SK-N-SH (cell line): ENCODE measurements at regions not wholly inside any gene's neighbourhood (a gene's known extent, or its start where the extent isn't known, plus 50 kb on each side); places are given as distances from the start of the nearest gene placed in this dataset.

Experiments
- CTCF ChIA-PET: fragments of 300-600, 350-600 bp; formaldehyde crosslinking; extraction: SDS; loops from one replicate; lab custom pipeline; 2021; lab: Yijun Ruan, JAX
- POLR2A ChIA-PET: fragments of 350-600 bp; sonication (Branson Sonifier 250); formaldehyde crosslinking; extraction: SDS; loops from one replicate; lab custom pipeline; 2020; ENCODE audit warnings: antibody characterized with exemption, inconsistent platforms; lab: Yijun Ruan, JAX
- DNase-seq: peaks from one replicate; pipeline ENCODE4 v3.0.0; 2012
- H2AFZ ChIP-seq: fragments of 200-600 bp; sonication (generic); 2 replicates; pipeline ENCODE4 v1.8.1; 2016; ENCODE audit warnings: antibody characterized with exemption, mild to moderate bottlenecking, low read depth
- H3F3A ChIP-seq: fragments of 200-600 bp; sonication (generic); replicated peaks from 2 replicates; pipeline ENCODE3; 2016; ENCODE audit warnings: antibody characterized with exemption, mild to moderate bottlenecking; ENCODE audit not compliant: insufficient read depth
- H3K27ac ChIP-seq, 2 experiments: fragments of 200-500 bp in 1 of 2; fragments of 200-600 bp in 1 of 2; sonication (Bioruptor generic) in 1 of 2; sonication (generic), shearing (Covaris generic) in 1 of 2; 2 replicates each; pipeline versions ENCODE4 v1.5.1 to v1.6.1; 2014 to 2016; ENCODE audit warnings: low read depth in 2 of 2, inconsistent platforms in 1 of 2, low read length in 1 of 2, mild to moderate bottlenecking in 1 of 2, mixed read lengths in 1 of 2
- H3K27me3 ChIP-seq: fragments of 200-600 bp; sonication (generic), shearing (Covaris generic); 2 replicates; pipeline ENCODE4 v1.6.1; 2016; ENCODE audit warnings: mixed run types; ENCODE audit not compliant: insufficient read depth
- H3K36me3 ChIP-seq, 2 experiments: fragments of 200-500 bp in 1 of 2; fragments of 200-600 bp in 1 of 2; sonication (Bioruptor generic) in 1 of 2; sonication (generic) in 1 of 2; replicated peaks in 1 of 2; 2 replicates each; pipeline versions ENCODE3 to v1.5.1; 2014 to 2016; ENCODE audit warnings: low read length in 1 of 2, mild to moderate bottlenecking in 1 of 2; ENCODE audit not compliant: insufficient read depth in 2 of 2, control insufficient read depth in 1 of 2
- H3K4me1 ChIP-seq, 2 experiments: fragments of 200-500 bp in 1 of 2; fragments of 200-600 bp in 1 of 2; sonication (Bioruptor generic) in 1 of 2; sonication (generic), shearing (Covaris generic) in 1 of 2; 2 replicates each; pipeline versions ENCODE4 v1.5.1 to v1.6.1; 2014 to 2016; ENCODE audit warnings: low read depth in 1 of 2, low read length in 1 of 2, mixed run types in 1 of 2; ENCODE audit not compliant: insufficient read depth in 2 of 2, control insufficient read depth in 1 of 2
- H3K4me2 ChIP-seq: fragments of 200-600 bp; sonication (generic), shearing (Covaris generic); 2 replicates; pipeline ENCODE4 v1.6.1; 2017; ENCODE audit warnings: mixed run types
- H3K4me3 ChIP-seq, 2 experiments: fragments of 200-500 bp in 1 of 2; fragments of 200-600 bp in 1 of 2; sonication (Bioruptor generic) in 1 of 2; sonication (generic), shearing (Covaris generic) in 1 of 2; 2 replicates each; pipeline versions ENCODE4 v1.5.1 to v1.8.1; 2014 to 2016; ENCODE audit warnings: low read depth in 2 of 2, inconsistent platforms in 1 of 2, low read length in 1 of 2, mild to moderate bottlenecking in 1 of 2, mixed read lengths in 1 of 2, moderate library complexity in 1 of 2
- H3K79me2 ChIP-seq: fragments of 200-600 bp; sonication (generic); 2 replicates; pipeline ENCODE4 v1.8.1; 2017; ENCODE audit warnings: mild to moderate bottlenecking; ENCODE audit not compliant: insufficient read depth
- H3K9ac ChIP-seq: fragments of 200-600 bp; sonication (generic); 2 replicates; pipeline ENCODE4 v1.6.1; 2017; ENCODE audit warnings: mixed run types
- H3K9me2 ChIP-seq: fragments of 200-600 bp; sonication (generic); 2 replicates; pipeline ENCODE4 v1.6.1; 2017; ENCODE audit warnings: mixed run types
- H3K9me3 ChIP-seq: fragments of 200-600 bp; sonication (generic); 2 replicates; pipeline ENCODE4 v1.6.1; 2017; ENCODE audit warnings: mixed run types, mild to moderate bottlenecking, moderate library complexity
- H4K20me1 ChIP-seq: fragments of 200-600 bp; sonication (generic); 2 replicates; pipeline ENCODE4 v1.6.1; 2017; ENCODE audit warnings: mild to moderate bottlenecking, mixed run types; ENCODE audit not compliant: insufficient read depth
- EP300 ChIP-seq, 2 experiments: IDR thresholded peaks; 2 replicates each; pipeline versions ENCODE4 v1.4.0 to v1.6.1; 2012; ENCODE audit warnings: borderline replicate concordance in 1 of 2, low read depth in 1 of 2, low read length in 1 of 2
- FOXJ3 ChIP-seq: sonication (generic); formaldehyde crosslinking; IDR thresholded peaks from 2 replicates; pipeline ENCODE4 v1.5.1; 2020; ENCODE audit warnings: mild to moderate bottlenecking, missing genetic modification reagents
- FOXM1 ChIP-seq: IDR thresholded peaks from 2 replicates; pipeline ENCODE4 v1.4.0; 2012; ENCODE audit warnings: low read depth, mild to moderate bottlenecking
- MEF2A ChIP-seq: IDR thresholded peaks from 2 replicates; pipeline ENCODE4 v1.4.0; 2012; ENCODE audit warnings: low read depth, borderline replicate concordance
- MXI1 ChIP-seq: IDR thresholded peaks from 2 replicates; pipeline ENCODE4 v1.6.1; 2012; ENCODE audit warnings: mild to moderate bottlenecking, low read depth, low read length, improper control_type of control experiment
- NRF1 ChIP-seq: IDR thresholded peaks from 2 replicates; pipeline ENCODE4 v1.6.1; 2012; ENCODE audit warnings: low read depth, mild to moderate bottlenecking, low read length
- PBX3 ChIP-seq: IDR thresholded peaks from 2 replicates; pipeline ENCODE4; 2012
- POLR2AphosphoS5 ChIP-seq: IDR thresholded peaks from 2 replicates; pipeline ENCODE4 v1.6.1; 2012; ENCODE audit warnings: low read depth, low read length
- RAD21 ChIP-seq: IDR thresholded peaks from 2 replicates; pipeline ENCODE4 v1.6.1; 2012; ENCODE audit warnings: mild to moderate bottlenecking, low read length
- RCOR1 ChIP-seq: fragments of 150-350 bp; IDR thresholded peaks from 2 replicates; pipeline ENCODE4 v1.6.1; 2017; ENCODE audit warnings: antibody characterized with exemption, low read length
- SMC3 ChIP-seq: IDR thresholded peaks from 2 replicates; pipeline ENCODE4 v1.6.1; 2012; ENCODE audit warnings: low read depth, low read length, improper control_type of control experiment
- TEAD4 ChIP-seq: IDR thresholded peaks from 2 replicates; pipeline ENCODE4 v1.4.0; 2012; ENCODE audit warnings: mild to moderate bottlenecking, borderline replicate concordance; ENCODE audit not compliant: insufficient read depth
- USF1 ChIP-seq: IDR thresholded peaks from 2 replicates; pipeline ENCODE4 v1.4.0; 2012; ENCODE audit warnings: low read depth, borderline replicate concordance
- YY1 ChIP-seq: IDR thresholded peaks from 2 replicates; pipeline ENCODE4 v1.4.0; 2012; ENCODE audit warnings: low read depth, mild to moderate bottlenecking
- ZBTB33 ChIP-seq: IDR thresholded peaks from 2 replicates; pipeline ENCODE4 v1.4.0; 2012; ENCODE audit warnings: low read depth, borderline replicate concordance
- WGBS: methylation state at CpG from one replicate; pipeline ENCODE4 v1.1.6; 2017; ENCODE audit warnings: low lambda C conversion rate; 5-methylcytosine and 5-hydroxymethylcytosine counted together
- TF ChIP-seq, protein P1 (sequence below): fragments of 150-350 bp; IDR thresholded peaks from 2 replicates; pipeline ENCODE4 v1.6.1; 2016; ENCODE audit warnings: mild to moderate bottlenecking, low read depth, low read length
- TF ChIP-seq, protein P2 (sequence below): IDR thresholded peaks from 2 replicates; pipeline ENCODE4 v1.4.0; 2012; ENCODE audit warnings: low read depth

GRCh38 chr4:31124008-31124585 is 403.9 kb downstream of the PCDH7 start:
- CTCF ChIA-PET = interaction anchor here (1.8 kb wide), 1 partner anchor 10 kb away, joined by 5 read pairs; no protein-coding TSS in a partner anchor
- Histone ChIP-seq H4K20me1 (no peaks in the 10 kb centered on the region), H3K27me3 (no peaks in the 10 kb centered on the region)

DNA sequence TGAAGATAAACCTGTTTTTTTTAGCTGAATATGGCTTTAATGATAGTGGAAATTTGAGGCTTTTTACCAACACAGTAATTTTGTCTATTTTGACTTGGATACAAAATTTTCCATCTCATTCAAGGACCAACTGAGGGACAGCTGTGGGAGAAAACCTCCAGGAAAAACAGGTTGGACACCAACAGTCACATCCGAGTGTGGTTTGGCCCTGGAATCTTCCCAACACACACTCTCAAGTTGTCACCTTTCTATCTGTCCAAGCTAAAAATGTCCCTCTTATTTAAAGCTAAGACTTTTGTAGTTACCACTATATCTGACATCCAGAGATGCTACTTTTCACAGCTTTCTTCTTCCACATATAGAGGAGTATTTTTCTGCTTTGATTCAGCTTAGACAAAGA is 404.9 kb downstream of the PCDH7 start:
- H4K20me1 ChIP-seq = no peaks in the 10 kb centered on the region
- no peaks in the 10 kb centered on the region for H3K4me1 ChIP-seq
- H3K9me3 ChIP-seq = no peaks in the 10 kb centered on the region
- H3K27ac ChIP-seq = no peak overlapping the region
- no peak overlapping the region for H3K4me3 ChIP-seq
- H3K36me3 ChIP-seq = no peaks in the 10 kb centered on the region
- DNase-seq = no peak
- H2AFZ ChIP-seq = no peak overlapping the region
- no peak overlapping the region for H3K9ac ChIP-seq
- H3F3A ChIP-seq = no peaks in the 10 kb centered on the region
- H3K79me2 ChIP-seq = no peaks in the 10 kb centered on the region
- ChIA-PET POLR2A (no interaction called here), CTCF (interaction anchor here (0.7 to 1.8 kb wide), 2 partner anchors 9 to 548 kb away, joined by 3 to 5 read pairs; no protein-coding TSS in a partner anchor)
- TF ChIP-seq YY1 = no peak
- TF ChIP-seq, protein P1, sequence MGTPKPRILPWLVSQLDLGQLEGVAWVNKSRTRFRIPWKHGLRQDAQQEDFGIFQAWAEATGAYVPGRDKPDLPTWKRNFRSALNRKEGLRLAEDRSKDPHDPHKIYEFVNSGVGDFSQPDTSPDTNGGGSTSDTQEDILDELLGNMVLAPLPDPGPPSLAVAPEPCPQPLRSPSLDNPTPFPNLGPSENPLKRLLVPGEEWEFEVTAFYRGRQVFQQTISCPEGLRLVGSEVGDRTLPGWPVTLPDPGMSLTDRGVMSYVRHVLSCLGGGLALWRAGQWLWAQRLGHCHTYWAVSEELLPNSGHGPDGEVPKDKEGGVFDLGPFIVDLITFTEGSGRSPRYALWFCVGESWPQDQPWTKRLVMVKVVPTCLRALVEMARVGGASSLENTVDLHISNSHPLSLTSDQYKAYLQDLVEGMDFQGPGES = no peak
- TF ChIP-seq TEAD4 = no peak
- no peak for TF ChIP-seq ZBTB33
- no peak for TF ChIP-seq PBX3
- no peak for TF ChIP-seq SMC3
- TF ChIP-seq RAD21 = no peak
- TF ChIP-seq RCOR1 = no peak
- TF ChIP-seq POLR2AphosphoS5 = no peak
- no peak for TF ChIP-seq MXI1
- TF ChIP-seq NRF1 = no peak
- no peaks in the 10 kb centered on the region for H3K9me2 ChIP-seq
- H3K4me2 ChIP-seq = no peak overlapping the region
- WGBS = 38% methylated on average over 1 of the region's 1 CpG
- H3K27me3 ChIP-seq = no peaks in the 10 kb centered on the region

More at GRCh38 chr4:31124008-31124585, 403.9 kb downstream of the PCDH7 start:
- Histone ChIP-seq H3K9me3 (no peaks in the 10 kb centered on the region), H3K4me1 (no peaks in the 10 kb centered on the region), H3F3A (no peaks in the 10 kb centered on the region), H3K79me2 (no peaks in the 10 kb centered on the region), H2AFZ (no peak overlapping the region), H3K4me2 (no peak overlapping the region), H3K9me2 (no peaks in the 10 kb centered on the region), H3K27ac (no peak overlapping the region), H3K9ac (no peak overlapping the region), H3K4me3 (no peak overlapping the region), H3K36me3 (no peaks in the 10 kb centered on the region)
- DNase-seq = no peak
- 48% methylated on average over 7 of the region's 7 CpGs for WGBS
- POLR2A ChIA-PET = no interaction called here
- TF ChIP-seq, protein P2, sequence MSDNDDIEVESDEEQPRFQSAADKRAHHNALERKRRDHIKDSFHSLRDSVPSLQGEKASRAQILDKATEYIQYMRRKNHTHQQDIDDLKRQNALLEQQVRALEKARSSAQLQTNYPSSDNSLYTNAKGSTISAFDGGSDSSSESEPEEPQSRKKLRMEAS = no peak
- TF ChIP-seq USF1 (no peak), FOXM1 (no peak), EP300 (IDR thresholded peaks at IDR 0.05; ENCODE audit: borderline replicate concordance in 1 of 2, low read depth in 1 of 2, low read length in 1 of 2) (no peak), MEF2A (no peak), FOXJ3 (CRISPR knock-in tag) (no peak)
